ENCODE measurements at regions not wholly inside any gene's neighbourhood (a gene's known extent, or its start where the extent isn't known, plus 50 kb on each side); places are given as distances from the start of the nearest gene placed in this dataset.
"Not testable (repeated sequence)": the region's sequence is repeated elsewhere in the genome, so short reads cannot be mapped to it uniquely, and the experiment has no call there.

GRCh38 chr4:189807031-189807430 is 133.6 kb upstream of the FRG1 start:
- Histone ChIP-seq H3K36me3 (ENCODE audit: control insufficient read depth in 2 of 3, insufficient read depth in 3 of 3, low read length in 3 of 3) (no peaks in the 10 kb centered on the region), H3K9me3 (ENCODE audit: control insufficient read depth in 2 of 3, insufficient read depth in 1 of 3, low read length in 3 of 3) (peaks cover 0 to 6% (median 0%) of the 10 kb centered on the region in 3 donors), H3K9ac (ENCODE audit: low read length in 3 of 3) (no peak overlapping the region), H3K4me3 (ENCODE audit: low read length in 3 of 3) (no peak overlapping the region), H3K4me1 (ENCODE audit: control insufficient read depth in 2 of 3, insufficient read depth in 2 of 3, low read depth in 1 of 3, low read length in 3 of 3) (no peaks in the 10 kb centered on the region), H3K27me3 (ENCODE audit: control insufficient read depth, insufficient read depth, low read length) (no peaks in the 10 kb centered on the region), H3K27ac (ENCODE audit: low read depth in 2 of 2, low read length in 2 of 2) (no peak overlapping the region)
- TF ChIP-seq, protein P1, sequence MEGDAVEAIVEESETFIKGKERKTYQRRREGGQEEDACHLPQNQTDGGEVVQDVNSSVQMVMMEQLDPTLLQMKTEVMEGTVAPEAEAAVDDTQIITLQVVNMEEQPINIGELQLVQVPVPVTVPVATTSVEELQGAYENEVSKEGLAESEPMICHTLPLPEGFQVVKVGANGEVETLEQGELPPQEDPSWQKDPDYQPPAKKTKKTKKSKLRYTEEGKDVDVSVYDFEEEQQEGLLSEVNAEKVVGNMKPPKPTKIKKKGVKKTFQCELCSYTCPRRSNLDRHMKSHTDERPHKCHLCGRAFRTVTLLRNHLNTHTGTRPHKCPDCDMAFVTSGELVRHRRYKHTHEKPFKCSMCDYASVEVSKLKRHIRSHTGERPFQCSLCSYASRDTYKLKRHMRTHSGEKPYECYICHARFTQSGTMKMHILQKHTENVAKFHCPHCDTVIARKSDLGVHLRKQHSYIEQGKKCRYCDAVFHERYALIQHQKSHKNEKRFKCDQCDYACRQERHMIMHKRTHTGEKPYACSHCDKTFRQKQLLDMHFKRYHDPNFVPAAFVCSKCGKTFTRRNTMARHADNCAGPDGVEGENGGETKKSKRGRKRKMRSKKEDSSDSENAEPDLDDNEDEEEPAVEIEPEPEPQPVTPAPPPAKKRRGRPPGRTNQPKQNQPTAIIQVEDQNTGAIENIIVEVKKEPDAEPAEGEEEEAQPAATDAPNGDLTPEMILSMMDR (IDR thresholded peaks at IDR 0.05; ENCODE audit: borderline replicate concordance, extremely low read depth, insufficient read depth): no peak
- no peak for FAIRE-seq
- DNase-seq: no peak
- intact Hi-C loops (cut with DNase I): no loop called here

- H3K27ac ChIP-seq (ENCODE audit: low read depth in 2 of 2, low read length in 2 of 2): no peak overlapping the region
- DNase-seq (no peak), FAIRE-seq (no peak)
- no peak overlapping the region for H3K9ac ChIP-seq (ENCODE audit: low read length in 3 of 3)
- intact Hi-C loops (cut with DNase I): no loop called here
- H3K4me1 ChIP-seq (ENCODE audit: control insufficient read depth in 2 of 3, insufficient read depth in 2 of 3, low read depth in 1 of 3, low read length in 3 of 3): no peaks in the 10 kb centered on the region
- no peak overlapping the region for H3K4me3 ChIP-seq (ENCODE audit: low read length in 3 of 3)
- TF ChIP-seq, protein P1 (IDR thresholded peaks at IDR 0.05; ENCODE audit: borderline replicate concordance, extremely low read depth, insufficient read depth): no peak
- no peaks in the 10 kb centered on the region for H3K36me3 ChIP-seq (ENCODE audit: control insufficient read depth in 2 of 3, insufficient read depth in 3 of 3, low read length in 3 of 3)
- no peaks in the 10 kb centered on the region for H3K27me3 ChIP-seq (ENCODE audit: control insufficient read depth, insufficient read depth, low read length)
- peaks cover 0 to 6% (median 0%) of the 10 kb centered on the region in 3 donors for H3K9me3 ChIP-seq (ENCODE audit: control insufficient read depth in 2 of 3, insufficient read depth in 1 of 3, low read length in 3 of 3)
These were observed 131.4 kb upstream of the FRG1 start for GRCh38 chr4:189809241-189809735.

DNA sequence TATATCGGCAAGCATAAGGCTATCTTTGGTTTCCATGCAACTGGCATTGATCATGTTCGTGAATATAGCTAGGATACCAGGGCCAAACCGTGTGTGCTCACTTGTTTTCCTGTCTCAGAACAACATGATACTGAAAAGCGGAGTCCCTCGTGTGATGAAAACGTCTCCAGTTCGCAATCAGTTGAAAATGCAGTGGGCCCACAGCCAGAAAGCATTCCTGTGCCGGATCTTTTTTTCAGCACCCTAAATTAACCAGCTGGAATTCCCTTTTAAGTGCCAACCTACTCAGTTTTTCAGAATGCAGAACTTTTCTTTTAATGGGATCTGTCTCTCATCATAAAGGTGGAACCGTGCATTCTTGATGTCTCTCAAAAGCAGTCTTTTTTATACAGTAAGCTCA is 130.8 kb upstream of the FRG1 start:
- Histone ChIP-seq H3K36me3 (ENCODE audit: control insufficient read depth in 2 of 3, insufficient read depth in 3 of 3, low read length in 3 of 3) (no peaks in the 10 kb centered on the region), H3K27me3 (ENCODE audit: control insufficient read depth, insufficient read depth, low read length) (no peaks in the 10 kb centered on the region), H3K27ac (ENCODE audit: low read depth in 2 of 2, low read length in 2 of 2) (no peak overlapping the region), H3K9me3 (ENCODE audit: control insufficient read depth in 2 of 3, insufficient read depth in 1 of 3, low read length in 3 of 3) (peaks cover 0 to 6% (median 0%) of the 10 kb centered on the region in 3 donors), H3K4me1 (ENCODE audit: control insufficient read depth in 2 of 3, insufficient read depth in 2 of 3, low read depth in 1 of 3, low read length in 3 of 3) (no peaks in the 10 kb centered on the region), H3K9ac (ENCODE audit: low read length in 3 of 3) (no peak overlapping the region), H3K4me3 (ENCODE audit: low read length in 3 of 3) (no peak overlapping the region)
- no peak for FAIRE-seq
- DNase-seq: no peak
- TF ChIP-seq, protein P1 (IDR thresholded peaks at IDR 0.05; ENCODE audit: borderline replicate concordance, extremely low read depth, insufficient read depth): no peak
- intact Hi-C loops (cut with DNase I): no loop called here

- H3K9me3 ChIP-seq (ENCODE audit: control insufficient read depth in 2 of 3, insufficient read depth in 1 of 3, low read length in 3 of 3); H3K27me3 ChIP-seq (ENCODE audit: control insufficient read depth, insufficient read depth, low read length); H3K36me3 ChIP-seq (ENCODE audit: control insufficient read depth in 2 of 3, insufficient read depth in 3 of 3, low read length in 3 of 3); FAIRE-seq; H3K9ac ChIP-seq (ENCODE audit: low read length in 3 of 3); H3K27ac ChIP-seq (ENCODE audit: low read depth in 2 of 2, low read length in 2 of 2); H3K4me1 ChIP-seq (ENCODE audit: control insufficient read depth in 2 of 3, insufficient read depth in 2 of 3, low read depth in 1 of 3, low read length in 3 of 3); intact Hi-C loops (cut with DNase I): not testable (repeated sequence)
- peak in 1 of 5 donors; percentile 55 for DNase-seq
- peak overlapping the region in 1 of 3 donors; percentile 55 for H3K4me3 ChIP-seq (ENCODE audit: low read length in 3 of 3)
These were observed 130.1 kb upstream of the FRG1 start for GRCh38 chr4:189810318-189811181.
